ENCODE measurements at regions not wholly inside any gene's neighbourhood (a gene's known extent, or its start where the extent isn't known, plus 50 kb on each side); places are given as distances from the start of the nearest gene placed in this dataset.

DNA sequence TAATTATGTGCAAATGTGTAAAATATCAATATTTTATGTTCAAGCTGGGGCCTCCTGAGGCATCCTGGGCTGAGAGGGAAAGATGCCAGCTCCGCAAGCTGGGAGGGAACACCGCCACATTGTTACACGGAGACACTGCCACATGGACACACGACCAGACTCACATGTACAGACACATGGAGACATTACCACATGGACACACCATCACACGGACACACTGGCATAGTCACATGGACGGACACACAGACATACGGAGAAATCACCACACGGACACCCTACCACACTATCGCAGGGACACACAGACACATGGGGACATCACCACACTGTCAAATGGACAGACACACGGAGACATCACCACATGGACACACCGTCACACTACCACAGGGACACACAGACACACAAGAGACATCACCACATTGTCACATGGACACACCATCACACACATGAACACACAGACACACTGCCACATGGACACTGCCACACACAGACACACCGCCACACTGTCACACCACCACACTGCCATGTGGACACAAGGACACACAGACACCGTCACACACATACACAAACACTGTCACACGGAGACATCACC lies 117.6 kb downstream of the CCDC74A start:
- Histone ChIP-seq H4K5ac (ENCODE audit: insufficient read length, low read depth, low read length) (no peak overlapping the region), H3K79me2 (ENCODE audit: control insufficient read depth in 1 of 2, insufficient read depth in 2 of 2, low read length in 2 of 2) (no peaks in the 10 kb centered on the region), H2BK15ac (ENCODE audit: low read length) (0 out of 2 replicates have a peak overlapping the region, but pooled peaks have one; percentile 46), H3K4me3 (ENCODE audit: extremely low read depth in 1 of 4, insufficient read depth in 2 of 4, low read depth in 3 of 4, low read length in 4 of 4) (no peak overlapping the region), H3K27ac (ENCODE audit: low read depth, low read length) (no peak overlapping the region), H3K56ac (replicated peaks; ENCODE audit: insufficient read length, low read depth, low read length) (no peak overlapping the region), H2BK12ac (ENCODE audit: low read depth, low read length) (peak overlapping the region; percentile 92), H2BK5ac (ENCODE audit: low read depth, low read length) (peak overlapping the region; percentile 63; the same call in 1 of the 2 replicates), H3K23ac (ENCODE audit: insufficient read length) (no peak overlapping the region), H3K27me3 (replicated peaks in 1 of 4; ENCODE audit: control insufficient read depth in 3 of 4, extremely low read depth in 1 of 4, insufficient read depth in 3 of 4, low read length in 3 of 4) (no peaks in the 10 kb centered on the region), H2AK5ac (ENCODE audit: low read depth, low read length) (peak overlapping the region; percentile 86; the same call in 1 of the 2 replicates), H4K20me1 (replicated peaks in 1 of 2; ENCODE audit: control insufficient read depth in 1 of 2, insufficient read depth in 2 of 2, low read length in 2 of 2) (peaks cover 0 to 2% of the 10 kb centered on the region in 2 experiments), H4K91ac (replicated peaks; ENCODE audit: insufficient read length, low read length) (no peak overlapping the region), H2BK20ac (ENCODE audit: low read length) (no peak overlapping the region), H2BK120ac (replicated peaks; ENCODE audit: low read depth, low read length) (no peak overlapping the region), H2AFZ (ENCODE audit: low read length) (no peak overlapping the region), H3K9ac (replicated peaks in 1 of 4; ENCODE audit: extremely low read depth in 1 of 4, low read depth in 3 of 4, low read length in 3 of 4) (no peak overlapping the region), H3K14ac (ENCODE audit: insufficient read length) (no peak overlapping the region), H3K4me2 (ENCODE audit: insufficient read depth in 1 of 2, low read depth in 2 of 2, low read length in 2 of 2) (no peak overlapping the region), H3K23me2 (ENCODE audit: low read depth, low read length) (no peaks in the 10 kb centered on the region), H3K36me3 (ENCODE audit: control insufficient read depth in 2 of 4, insufficient read depth in 4 of 4, low read length in 3 of 4) (no peaks in the 10 kb centered on the region), H3K4me1 (replicated peaks in 1 of 4; ENCODE audit: control insufficient read depth in 3 of 4, insufficient read depth in 4 of 4, low read length in 3 of 4) (no peaks in the 10 kb centered on the region), H3K79me1 (ENCODE audit: low read depth, low read length) (no peaks in the 10 kb centered on the region), H3K4ac (replicated peaks; ENCODE audit: insufficient read length, low read depth, low read length) (peak overlapping the region; percentile 69), H3K9me3 (ENCODE audit: insufficient read depth in 2 of 2, low read depth in 1 of 2, low read length in 1 of 2) (no peaks in the 10 kb centered on the region; a peak in 1 of 4 replicates), H3K18ac (ENCODE audit: extremely low read depth, low read length) (no peak overlapping the region), H4K8ac (ENCODE audit: extremely low read depth, insufficient read depth, low read length) (no peak overlapping the region)
- WGBS, 2 experiments (ENCODE audit: extremely low coverage in 1 of 2, insufficient coverage in 1 of 2, insufficient read length in 1 of 2, insufficient replicate concordance in 2 of 2, low coverage in 1 of 2, low lambda C conversion rate in 2 of 2, missing lambda C conversion rate in 1 of 2): 90% methylated on average over 14 of the region's 14 CpGs; no CpG with 5 or more reads in 1 of the 2 experiments
- POLR2A ChIA-PET (ENCODE audit: partially characterized antibody): no interaction called here
- DNase-seq (ENCODE audit: low read depth in 1 of 2, low spot score in 2 of 2) (no peak), FAIRE-seq (no peak)
- CTCF ChIA-PET (ENCODE audit: partially characterized antibody): no interaction called here
- TF ChIP-seq, protein P1, sequence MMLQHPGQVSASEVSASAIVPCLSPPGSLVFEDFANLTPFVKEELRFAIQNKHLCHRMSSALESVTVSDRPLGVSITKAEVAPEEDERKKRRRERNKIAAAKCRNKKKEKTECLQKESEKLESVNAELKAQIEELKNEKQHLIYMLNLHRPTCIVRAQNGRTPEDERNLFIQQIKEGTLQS (IDR thresholded peaks at IDR 0.05; ENCODE audit: insufficient read depth, low read depth, low read length): no peak
- TF ChIP-seq SUZ12 (IDR thresholded peaks at IDR 0.05; ENCODE audit: low read length): no peak
- TF ChIP-seq KDM4A (IDR thresholded peaks at IDR 0.05; ENCODE audit: low read depth, low read length, severe bottlenecking): no peak
- TF ChIP-seq ZNF274 (IDR thresholded peaks at IDR 0.05; ENCODE audit: borderline replicate concordance, extremely low read depth, low read length): no peak
- TF ChIP-seq MAFK (IDR thresholded peaks at IDR 0.05; ENCODE audit: low read depth, low read length): no peak
- no peak for TF ChIP-seq RXRA (IDR thresholded peaks at IDR 0.05; ENCODE audit: insufficient read depth, low read depth, low read length)
- no peak for TF ChIP-seq TCF12 (IDR thresholded peaks at IDR 0.05; ENCODE audit: low read depth, low read length)
- TF ChIP-seq, protein P2, sequence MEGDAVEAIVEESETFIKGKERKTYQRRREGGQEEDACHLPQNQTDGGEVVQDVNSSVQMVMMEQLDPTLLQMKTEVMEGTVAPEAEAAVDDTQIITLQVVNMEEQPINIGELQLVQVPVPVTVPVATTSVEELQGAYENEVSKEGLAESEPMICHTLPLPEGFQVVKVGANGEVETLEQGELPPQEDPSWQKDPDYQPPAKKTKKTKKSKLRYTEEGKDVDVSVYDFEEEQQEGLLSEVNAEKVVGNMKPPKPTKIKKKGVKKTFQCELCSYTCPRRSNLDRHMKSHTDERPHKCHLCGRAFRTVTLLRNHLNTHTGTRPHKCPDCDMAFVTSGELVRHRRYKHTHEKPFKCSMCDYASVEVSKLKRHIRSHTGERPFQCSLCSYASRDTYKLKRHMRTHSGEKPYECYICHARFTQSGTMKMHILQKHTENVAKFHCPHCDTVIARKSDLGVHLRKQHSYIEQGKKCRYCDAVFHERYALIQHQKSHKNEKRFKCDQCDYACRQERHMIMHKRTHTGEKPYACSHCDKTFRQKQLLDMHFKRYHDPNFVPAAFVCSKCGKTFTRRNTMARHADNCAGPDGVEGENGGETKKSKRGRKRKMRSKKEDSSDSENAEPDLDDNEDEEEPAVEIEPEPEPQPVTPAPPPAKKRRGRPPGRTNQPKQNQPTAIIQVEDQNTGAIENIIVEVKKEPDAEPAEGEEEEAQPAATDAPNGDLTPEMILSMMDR (IDR thresholded peaks at IDR 0.05; ENCODE audit: control extremely low read depth in 1 of 3, insufficient read depth in 1 of 3, low read depth in 1 of 3, low read length in 3 of 3): no peak
- TF ChIP-seq TAF1 (IDR thresholded peaks at IDR 0.05; ENCODE audit: low read depth, low read length): no peak
- no peak for TF ChIP-seq GABPA (IDR thresholded peaks at IDR 0.05; ENCODE audit: borderline replicate concordance, insufficient read depth, low read length)
- no peak for TF ChIP-seq BACH1 (IDR thresholded peaks at IDR 0.05; ENCODE audit: low read length)
